ENCODE measurements at regions not wholly inside any gene's neighbourhood (a gene's known extent, or its start where the extent isn't known, plus 50 kb on each side); places are given as distances from the start of the nearest gene placed in this dataset.

GRCh38 chr3:197368821-197369220 lies 70.4 kb upstream of the DLG1 start:
- TF ChIP-seq CTCF (conservative IDR thresholded peaks at IDR 0.05 in 1 of 2, IDR thresholded peaks at IDR 0.05 in 1 of 2; ENCODE audit: extremely low read depth in 1 of 2, insufficient read depth in 1 of 2, low read depth in 1 of 2, low read length in 2 of 2) (no peak), EZH2 (IDR thresholded peaks at IDR 0.05; ENCODE audit: borderline replicate concordance, low read length) (no peak)
